Kidney epithelial cell (primary cell): ENCODE measurements at regions not wholly inside any gene's neighbourhood (a gene's known extent, or its start where the extent isn't known, plus 50 kb on each side); places are given as distances from the start of the nearest gene placed in this dataset.

Experiments used
- DNase-seq: peaks from one replicate; pipeline ENCODE4 v3.0.0-alpha.2; 2010; ENCODE audit warnings: low read depth
- H3K27me3 ChIP-seq: 2 replicates; pipeline ENCODE4 v1.6.0; 2011; ENCODE audit warnings: low read length; ENCODE audit not compliant: control insufficient read depth, insufficient read depth
- H3K36me3 ChIP-seq: 2 replicates; pipeline ENCODE4 v1.5.1; 2011; ENCODE audit warnings: low read length; ENCODE audit not compliant: control insufficient read depth, insufficient read depth
- H3K4me3 ChIP-seq: 2 replicates; pipeline ENCODE4 v1.5.1; 2011; ENCODE audit warnings: low read depth, mild to moderate bottlenecking, control low read depth, low read length
- TF ChIP-seq, protein P1 (sequence below): IDR thresholded peaks from 2 replicates; pipeline ENCODE4 v1.5.1; 2011; ENCODE audit warnings: mild to moderate bottlenecking, moderate library complexity, low read length, control low read depth, inconsistent platforms; ENCODE audit not compliant: insufficient read depth, poor library complexity, severe bottlenecking

DNA sequence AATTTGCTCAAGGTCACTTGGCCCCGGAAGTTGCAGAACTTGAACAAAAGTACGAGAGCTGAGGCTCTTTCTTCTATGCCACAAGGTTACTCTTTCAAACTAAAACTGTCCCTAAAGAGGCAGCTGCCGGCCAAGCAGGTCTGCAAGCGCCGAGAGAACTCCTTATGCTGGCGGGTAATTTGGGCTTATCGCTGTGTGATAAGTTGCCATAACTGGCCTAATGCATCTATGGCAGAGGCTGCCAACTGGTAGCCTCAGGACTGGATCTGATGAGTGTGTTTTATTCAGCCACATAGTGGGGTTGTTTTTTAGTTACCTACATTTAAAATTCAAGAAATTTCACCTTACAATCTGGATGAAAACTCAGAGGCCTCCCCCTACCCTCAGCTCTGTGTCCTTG, 68.1 kb upstream of the SPOCK1 start:
- Histone ChIP-seq H3K27me3 (no peaks in the 10 kb centered on the region), H3K4me3 (no peak overlapping the region), H3K36me3 (no peaks in the 10 kb centered on the region)
- no peak for DNase-seq
- TF ChIP-seq, protein P1, sequence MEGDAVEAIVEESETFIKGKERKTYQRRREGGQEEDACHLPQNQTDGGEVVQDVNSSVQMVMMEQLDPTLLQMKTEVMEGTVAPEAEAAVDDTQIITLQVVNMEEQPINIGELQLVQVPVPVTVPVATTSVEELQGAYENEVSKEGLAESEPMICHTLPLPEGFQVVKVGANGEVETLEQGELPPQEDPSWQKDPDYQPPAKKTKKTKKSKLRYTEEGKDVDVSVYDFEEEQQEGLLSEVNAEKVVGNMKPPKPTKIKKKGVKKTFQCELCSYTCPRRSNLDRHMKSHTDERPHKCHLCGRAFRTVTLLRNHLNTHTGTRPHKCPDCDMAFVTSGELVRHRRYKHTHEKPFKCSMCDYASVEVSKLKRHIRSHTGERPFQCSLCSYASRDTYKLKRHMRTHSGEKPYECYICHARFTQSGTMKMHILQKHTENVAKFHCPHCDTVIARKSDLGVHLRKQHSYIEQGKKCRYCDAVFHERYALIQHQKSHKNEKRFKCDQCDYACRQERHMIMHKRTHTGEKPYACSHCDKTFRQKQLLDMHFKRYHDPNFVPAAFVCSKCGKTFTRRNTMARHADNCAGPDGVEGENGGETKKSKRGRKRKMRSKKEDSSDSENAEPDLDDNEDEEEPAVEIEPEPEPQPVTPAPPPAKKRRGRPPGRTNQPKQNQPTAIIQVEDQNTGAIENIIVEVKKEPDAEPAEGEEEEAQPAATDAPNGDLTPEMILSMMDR, result no peak

DNA sequence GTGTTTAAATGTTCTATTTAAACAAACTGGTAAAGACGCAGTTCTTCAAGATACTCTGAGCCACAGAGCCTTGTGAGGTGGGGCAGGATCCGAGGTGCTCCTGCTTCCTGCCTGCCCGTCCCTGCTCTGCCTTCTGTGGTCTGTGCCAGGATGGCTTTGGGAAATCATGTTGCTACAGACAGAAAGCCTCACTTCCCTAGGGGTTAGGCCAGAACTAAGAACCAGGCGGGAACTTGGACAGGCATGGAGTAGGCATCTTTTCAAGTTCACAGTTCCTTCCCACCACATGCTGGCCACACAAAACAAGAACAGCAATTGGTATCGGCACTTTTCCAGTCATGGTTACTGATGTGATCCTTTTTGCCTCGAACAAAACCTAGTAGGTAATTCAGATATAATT, 67.7 kb upstream of the SPOCK1 start:
- Histone ChIP-seq H3K36me3 (no peaks in the 10 kb centered on the region), H3K27me3 (no peaks in the 10 kb centered on the region), H3K4me3 (no peak overlapping the region)
- TF ChIP-seq, protein P1, result no peak
- no peak for DNase-seq

DNA sequence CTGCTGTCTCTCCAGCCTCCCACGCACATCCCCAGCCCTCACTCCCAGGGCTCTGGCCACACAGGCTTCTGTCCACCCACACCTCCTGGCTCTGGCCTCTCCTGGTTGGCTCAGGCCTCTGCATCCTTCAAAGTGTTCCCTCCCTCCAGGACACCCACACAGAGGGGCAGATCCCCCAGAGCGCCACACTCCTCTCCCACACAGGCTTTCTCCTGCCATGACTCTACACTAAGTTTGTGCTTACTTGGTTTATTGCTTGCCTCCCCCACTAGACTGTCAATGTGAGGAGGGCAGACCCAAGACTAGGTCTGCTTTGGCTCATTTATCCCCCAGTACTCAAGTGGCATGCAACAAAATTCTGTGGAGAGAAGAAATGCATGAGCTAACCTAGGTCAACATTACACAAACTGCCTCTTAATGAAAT, 67.0 kb upstream of the SPOCK1 start:
- Histone ChIP-seq H3K4me3 (no peak overlapping the region), H3K27me3 (no peaks in the 10 kb centered on the region), H3K36me3 (no peaks in the 10 kb centered on the region)
- peak; percentile 39 for DNase-seq
- TF ChIP-seq, protein P1, result no peak

DNA sequence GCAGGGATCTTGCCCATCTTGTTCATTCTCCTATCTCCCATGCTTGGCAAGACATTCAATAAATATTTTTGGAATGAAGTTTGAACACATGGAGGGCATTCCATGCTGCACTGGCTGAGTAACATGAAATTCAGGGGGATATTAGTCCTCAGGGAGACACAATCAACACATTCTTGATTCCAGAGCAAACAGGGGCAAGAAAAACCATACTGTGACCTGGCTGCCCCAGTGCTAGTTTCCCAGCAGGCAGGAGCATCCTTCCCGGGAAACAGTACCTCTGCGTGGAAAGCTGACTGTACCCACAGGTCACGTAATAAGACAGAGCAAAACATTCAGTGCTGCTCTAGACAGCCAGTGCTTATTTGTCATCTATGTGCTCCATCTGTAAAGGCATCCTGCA, 66.3 kb upstream of the SPOCK1 start:
- Histone ChIP-seq H3K36me3 (no peaks in the 10 kb centered on the region), H3K27me3 (no peaks in the 10 kb centered on the region), H3K4me3 (no peak overlapping the region)
- no peak for DNase-seq
- TF ChIP-seq, protein P1, result no peak

DNA sequence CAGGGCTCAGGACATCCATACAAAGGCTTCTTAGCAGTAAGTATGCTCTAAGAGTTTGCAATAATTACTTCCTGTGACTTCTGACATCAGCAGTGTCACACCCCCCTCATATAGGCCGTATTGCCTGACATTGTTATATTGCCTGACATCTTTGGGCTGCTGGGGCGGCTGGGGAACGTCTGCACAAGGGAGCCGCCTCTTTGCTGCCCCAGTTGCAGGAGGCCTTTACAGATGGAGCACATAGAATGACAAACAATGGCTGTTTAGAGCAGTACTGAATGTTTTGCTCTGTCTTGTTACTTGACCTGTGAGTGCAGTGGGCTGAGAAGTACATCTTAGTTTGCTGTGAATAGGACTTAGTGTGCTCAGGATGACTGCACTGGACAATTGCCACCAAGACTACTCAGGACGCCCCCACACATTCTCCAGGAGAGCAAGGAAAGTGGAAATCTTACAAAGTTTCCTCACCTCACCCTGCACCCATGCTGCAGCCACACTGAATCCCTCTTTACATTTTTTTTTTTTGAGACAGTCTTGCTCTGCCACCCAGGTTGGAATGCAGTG, 65.4 kb upstream of the SPOCK1 start:
- Histone ChIP-seq H3K36me3 (no peaks in the 10 kb centered on the region), H3K4me3 (no peak overlapping the region), H3K27me3 (no peaks in the 10 kb centered on the region)
- no peak for DNase-seq
- TF ChIP-seq, protein P1, result no peak
